B cell (primary cell): ENCODE measurements at regions not wholly inside any gene's neighbourhood (a gene's known extent, or its start where the extent isn't known, plus 50 kb on each side); places are given as distances from the start of the nearest gene placed in this dataset.

Source experiments
- ATAC-seq: fragments of 200-7000 bp; cut with Tn5 transposase; one replicate; pipeline ENCODE4 v1.10.0; 2021; ENCODE audit warnings: low read depth, mild to moderate bottlenecking, moderate number of reproducible peaks, moderate library complexity
- CTCF ChIA-PET: fragments of 350-600 bp; sonication (Branson Sonifier 250); formaldehyde crosslinking; loops from one replicate; lab custom pipeline; 2021; ENCODE audit warnings: antibody characterized with exemption, inconsistent platforms; lab: Charles Lee
- POLR2A ChIA-PET: fragments of 350-600 bp; sonication (Branson Sonifier 250); formaldehyde crosslinking; loops from one replicate; lab custom pipeline; 2021; ENCODE audit warnings: antibody characterized with exemption; lab: Charles Lee
- DNase-seq: peaks from one replicate; pipeline ENCODE4 v3.0.0; 2013
- H2AFZ ChIP-seq: 2 replicates; pipeline ENCODE4 v1.6.1; 2012; ENCODE audit warnings: mild to moderate bottlenecking, low read depth, low read length; ENCODE audit not compliant: insufficient read depth, poor library complexity, severe bottlenecking
- H3K27ac ChIP-seq, 2 donors: 1 replicate in 1 of 2; 2 replicates in 1 of 2; pipeline ENCODE4 v1.5.1; 2012 to 2013; ENCODE audit warnings: low read length in 2 of 2, mild to moderate bottlenecking in 2 of 2, moderate library complexity in 1 of 2
- H3K27me3 ChIP-seq, 4 experiments: fragments of 200-600 bp in 1 of 4; sonication (generic) in 1 of 4; replicated peaks in 1 of 4; 1 replicate in 2 of 4; 2 replicates in 2 of 4; pipeline versions ENCODE4 v1.6.1 to v1.7.0; 2013 to 2016; ENCODE audit warnings: low read length in 3 of 4, mild to moderate bottlenecking in 2 of 4, mixed read lengths in 1 of 4, moderate library complexity in 1 of 4; ENCODE audit not compliant: insufficient read depth in 4 of 4, control insufficient read depth in 3 of 4; ENCODE audit errors: control extremely low read depth in 1 of 4
- H3K36me3 ChIP-seq, 2 experiments: replicated peaks in 1 of 2; 1 replicate in 1 of 2; 2 replicates in 1 of 2; pipeline versions ENCODE4 v1.6.1 to v1.7.1; 2013; ENCODE audit warnings: low read length in 1 of 2; ENCODE audit not compliant: insufficient read depth in 2 of 2, control insufficient read depth in 1 of 2; ENCODE audit errors: control extremely low read depth in 1 of 2, extremely low read depth in 1 of 2
- H3K4me1 ChIP-seq, 2 donors: fragments of 200-600 bp in 1 of 2; sonication (generic) in 1 of 2; 1 replicate in 1 of 2; 2 replicates in 1 of 2; pipeline versions ENCODE4 v1.5.1 to v1.6.1; 2013 to 2017; ENCODE audit warnings: low read length in 2 of 2; ENCODE audit not compliant: control insufficient read depth in 2 of 2, insufficient read depth in 2 of 2
- H3K4me2 ChIP-seq: replicated peaks from 2 replicates; pipeline ENCODE3; 2012; ENCODE audit warnings: mild to moderate bottlenecking, low read depth, low read length; ENCODE audit not compliant: poor library complexity, severe bottlenecking
- H3K4me3 ChIP-seq, 5 experiments: fragments of 200-600 bp in 1 of 5; sonication (generic) in 1 of 5; 1 replicate in 3 of 5; 2 replicates in 2 of 5; pipeline versions ENCODE4 v1.5.1 to v1.7.0; 2011 to 2016; ENCODE audit warnings: low read length in 4 of 5, mild to moderate bottlenecking in 4 of 5, low read depth in 2 of 5, control low read depth in 1 of 5, moderate library complexity in 1 of 5; ENCODE audit not compliant: insufficient read depth in 1 of 5; ENCODE audit errors: control extremely low read depth in 1 of 5, extremely low read depth in 1 of 5
- H3K79me2 ChIP-seq: fragments of 200-600 bp; sonication (generic); one replicate; pipeline ENCODE4 v1.6.0; 2016; ENCODE audit warnings: low read length; ENCODE audit not compliant: control insufficient read depth, insufficient read depth
- H3K9ac ChIP-seq: fragments of 200-600 bp; sonication (generic); 2 replicates; pipeline ENCODE4 v1.6.1; 2017; ENCODE audit warnings: mild to moderate bottlenecking, low read length, moderate library complexity
- H3K9me3 ChIP-seq, 3 donors: one replicate each; pipeline versions ENCODE4 v1.6.1 to v1.7.1; 2013; ENCODE audit warnings: low read length in 2 of 3; ENCODE audit not compliant: control insufficient read depth in 2 of 3, insufficient read depth in 1 of 3; ENCODE audit errors: control extremely low read depth in 1 of 3
- H4K20me1 ChIP-seq: 2 replicates; pipeline ENCODE4 v1.6.0; 2012; ENCODE audit warnings: mild to moderate bottlenecking, low read length; ENCODE audit not compliant: insufficient read depth, control insufficient read depth, poor library complexity, severe bottlenecking
- H3K27ac Mint-ChIP-seq: one replicate; pipeline ENCODE4 v1.8.0; 2021; ENCODE audit warnings: mixed read lengths
- H3K27me3 Mint-ChIP-seq: one replicate; pipeline ENCODE4 v1.8.0; 2021; ENCODE audit warnings: mixed read lengths
- H3K4me1 Mint-ChIP-seq: one replicate; pipeline ENCODE4 v1.8.0; 2021; ENCODE audit warnings: mixed read lengths
- H3K4me3 Mint-ChIP-seq: one replicate; pipeline ENCODE4 v1.8.0; 2021; ENCODE audit warnings: mixed read lengths
- H3K9me3 Mint-ChIP-seq: one replicate; pipeline ENCODE4 v1.8.0; 2022; ENCODE audit warnings: mixed read lengths; ENCODE audit not compliant: insufficient read depth
- CTCF ChIP-seq: fragments of 200-600 bp; IDR thresholded peaks from one replicate; pipeline ENCODE4 v1.8.0; 2022; ENCODE audit warnings: antibody characterized with exemption, mild to moderate bottlenecking
- EZH2 ChIP-seq: IDR thresholded peaks from 2 replicates; pipeline ENCODE4 v1.6.1; 2012; ENCODE audit warnings: borderline replicate concordance, low read depth, mild to moderate bottlenecking, moderate library complexity, low read length; ENCODE audit not compliant: insufficient read depth, poor library complexity, severe bottlenecking
- WGBS: methylation state at CpG from one replicate; pipeline ENCODE4 v1.1.5; 2013; ENCODE audit warnings: missing lambda C conversion rate; ENCODE audit not compliant: insufficient coverage; 5-methylcytosine and 5-hydroxymethylcytosine counted together
- intact Hi-C: fragments of 100-400 bp; cut with micrococcal nuclease; formaldehyde crosslinking; loops from one replicate; pipeline ENCODE4 v1.10.0; 2022

- no peak overlapping the region for H3K4me3 Mint-ChIP-seq
- WGBS, result no CpG with 5 or more reads among the region's 1 CpG
- Histone ChIP-seq H2AFZ (no peak overlapping the region), H3K4me2 (no peak overlapping the region), H3K27me3 (no peaks in the 10 kb centered on the region), H3K9me3 (peaks cover 0 to 2% (median under 1%) of the 10 kb centered on the region in 3 donors), H3K27ac (no peak overlapping the region), H3K4me3 (no peak overlapping the region), H3K9ac (no peak overlapping the region), H3K4me1 (no peaks in the 10 kb centered on the region), H3K36me3 (no peaks in the 10 kb centered on the region), H4K20me1 (no peaks in the 10 kb centered on the region), H3K79me2 (no peaks in the 10 kb centered on the region)
- H3K27me3 Mint-ChIP-seq, result no peaks in the 10 kb centered on the region
- no peaks in the 10 kb centered on the region for H3K9me3 Mint-ChIP-seq
- intact Hi-C loops, result no loop called here
- ChIA-PET POLR2A (no interaction called here), CTCF (no interaction called here)
- H3K27ac Mint-ChIP-seq, result no peak overlapping the region
- no peak for TF ChIP-seq EZH2
- TF ChIP-seq CTCF, result no peak
- ATAC-seq, result no peak
- H3K4me1 Mint-ChIP-seq, result no peaks in the 10 kb centered on the region
- no peak for DNase-seq
These were observed 1080.8 kb upstream of the PIK3C3 start for GRCh38 chr18:40874233-40874632.

GRCh38 chr18:40868110-40868858, 1086.8 kb upstream of the PIK3C3 start:
- intact Hi-C loops, result no loop called here
- Histone ChIP-seq H4K20me1 (no peaks in the 10 kb centered on the region), H2AFZ (no peak overlapping the region), H3K27ac (no peak overlapping the region), H3K9me3 (peaks cover 0 to 2% (median 1%) of the 10 kb centered on the region in 3 donors), H3K4me1 (no peaks in the 10 kb centered on the region), H3K27me3 (no peaks in the 10 kb centered on the region), H3K79me2 (no peaks in the 10 kb centered on the region), H3K9ac (no peak overlapping the region), H3K36me3 (no peaks in the 10 kb centered on the region), H3K4me3 (no peak overlapping the region), H3K4me2 (no peak overlapping the region)
- no peak for TF ChIP-seq CTCF
- TF ChIP-seq EZH2, result no peak
- CTCF ChIA-PET, result no interaction called here
- Mint-ChIP-seq H3K4me3 (no peak overlapping the region), H3K27ac (no peak overlapping the region), H3K4me1 (no peaks in the 10 kb centered on the region), H3K27me3 (no peaks in the 10 kb centered on the region), H3K9me3 (peaks cover 5% of the 10 kb centered on the region)
- POLR2A ChIA-PET, result no interaction called here
- DNase-seq (no peak), ATAC-seq (no peak)
- no CpG with 5 or more reads among the region's 4 CpGs for WGBS
